IPS-18c (cell line): ENCODE measurements at regions not wholly inside any gene's neighbourhood (a gene's known extent, or its start where the extent isn't known, plus 50 kb on each side); places are given as distances from the start of the nearest gene placed in this dataset.

ENCODE experiments used
- H3K4me3 ChIP-seq: 2 replicates; pipeline ENCODE4 v1.7.0; 2013; ENCODE audit warnings: low read depth, mild to moderate bottlenecking, low read length, moderate library complexity; ENCODE audit not compliant: insufficient read depth
- H3K9me3 ChIP-seq: one replicate; pipeline ENCODE4 v1.6.1; 2013; ENCODE audit warnings: mild to moderate bottlenecking, low read length, moderate library complexity; ENCODE audit not compliant: control insufficient read depth, insufficient read depth

DNA sequence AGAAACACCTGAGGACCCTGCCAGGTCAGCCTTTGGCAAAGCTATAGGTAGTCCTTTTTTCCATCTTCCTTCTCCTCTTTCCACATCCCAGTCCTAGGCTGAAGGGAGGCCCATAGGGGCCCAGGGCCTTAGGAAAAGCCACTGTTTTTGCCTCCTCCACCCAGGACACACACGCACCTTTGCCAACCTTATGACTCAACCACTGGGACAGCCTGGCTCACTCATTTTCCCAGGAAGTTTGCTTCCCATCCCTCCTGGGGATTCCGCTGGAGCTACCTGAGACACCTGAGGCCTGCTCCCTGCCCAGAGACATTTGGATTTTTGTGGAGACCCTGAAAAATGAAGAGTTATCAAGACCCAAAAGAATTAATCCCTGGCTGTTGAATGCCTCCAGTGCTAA lies 273.4 kb upstream of the SIX2 start:
- Histone ChIP-seq H3K4me3 (no peak overlapping the region), H3K9me3 (no peaks in the 10 kb centered on the region)

DNA sequence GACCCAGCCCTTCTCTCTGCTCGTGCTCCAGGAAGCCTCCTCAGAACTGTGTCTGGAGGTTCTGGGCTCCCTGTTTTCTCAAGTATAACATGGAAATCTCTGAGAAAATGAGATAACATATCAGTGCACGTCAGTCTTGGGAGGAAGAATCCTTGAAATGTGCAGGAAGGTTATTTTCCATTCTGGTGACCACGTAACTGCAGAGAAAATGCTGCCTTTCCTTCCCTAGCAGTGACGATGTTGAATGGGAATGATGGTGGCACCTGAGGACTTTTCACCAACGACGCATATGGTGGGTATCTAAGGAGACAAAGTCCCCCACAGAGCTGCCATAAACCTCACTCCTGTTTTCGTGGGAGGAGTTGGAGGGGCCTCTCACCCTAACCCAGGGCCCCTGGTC lies 272.1 kb upstream of the SIX2 start:
- no peaks in the 10 kb centered on the region for H3K9me3 ChIP-seq

DNA sequence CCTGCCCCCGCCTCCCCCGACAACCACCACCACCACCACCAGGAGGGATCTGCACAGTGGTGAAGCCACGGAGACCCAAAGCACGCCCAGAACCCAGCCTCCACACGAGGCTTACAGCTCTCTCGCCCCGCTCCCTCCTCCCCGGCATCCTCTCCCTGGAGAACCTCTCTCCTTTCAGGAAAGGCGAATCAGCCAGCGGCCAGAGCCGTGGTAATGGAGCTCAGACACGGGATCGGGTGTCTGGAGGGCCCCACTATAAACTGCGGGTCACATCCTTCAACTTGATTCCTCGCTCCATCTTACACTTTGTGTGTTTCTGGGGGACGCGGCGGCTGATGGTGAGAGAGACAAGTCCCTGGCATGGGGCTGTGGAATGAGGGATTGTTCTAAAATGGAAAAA lies 271.5 kb upstream of the SIX2 start:
- no peak overlapping the region for H3K4me3 ChIP-seq
- no peaks in the 10 kb centered on the region for H3K9me3 ChIP-seq

More for the DNA sequence above, 272.1 kb upstream of the SIX2 start:
- no peak overlapping the region for H3K4me3 ChIP-seq

DNA sequence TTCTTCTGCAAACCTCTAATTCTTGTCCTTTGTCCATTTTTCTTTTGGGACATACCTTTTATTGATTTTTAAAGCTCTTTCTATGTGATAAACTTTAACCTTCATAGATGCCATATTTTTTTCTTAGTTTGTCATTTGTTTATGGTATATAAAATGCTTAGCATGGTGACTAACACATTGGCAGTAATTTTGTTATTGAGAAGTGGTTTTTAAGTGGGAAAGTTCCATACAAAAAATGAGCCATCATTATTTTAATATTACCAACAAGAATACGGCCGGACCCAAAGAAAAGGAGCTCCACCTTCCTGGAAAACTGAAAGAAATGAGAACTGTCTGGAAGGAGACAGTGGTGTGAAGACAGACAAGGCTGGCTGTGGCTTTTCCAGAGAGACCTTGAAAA lies 270.1 kb upstream of the SIX2 start:
- no peaks in the 10 kb centered on the region for H3K9me3 ChIP-seq
- H3K4me3 ChIP-seq = no peak overlapping the region

GRCh38 chr2:45278365-45279078 lies 269.3 kb upstream of the SIX2 start:
- Histone ChIP-seq H3K4me3 (no peak overlapping the region), H3K9me3 (no peaks in the 10 kb centered on the region)

DNA sequence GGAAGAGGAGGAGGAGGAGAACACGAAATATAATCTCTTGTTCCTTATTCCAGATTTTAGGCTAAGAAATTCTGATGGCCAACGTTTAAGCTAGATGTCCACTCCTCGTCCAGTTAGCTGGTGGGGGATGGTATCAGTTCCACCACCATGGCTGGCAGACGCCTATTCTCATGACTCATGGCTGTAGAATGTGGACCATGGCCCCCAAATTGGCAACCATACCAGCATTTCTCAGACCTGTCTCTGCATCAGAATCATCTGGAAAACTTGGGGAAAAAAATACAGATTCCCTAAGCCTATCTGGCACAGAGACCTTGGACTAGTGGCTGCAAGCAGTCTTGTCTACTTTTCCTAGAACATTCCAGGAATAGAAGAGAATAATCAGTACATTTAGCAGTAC lies 267.7 kb upstream of the SIX2 start:
- Histone ChIP-seq H3K9me3 (no peaks in the 10 kb centered on the region), H3K4me3 (no peak overlapping the region)

DNA sequence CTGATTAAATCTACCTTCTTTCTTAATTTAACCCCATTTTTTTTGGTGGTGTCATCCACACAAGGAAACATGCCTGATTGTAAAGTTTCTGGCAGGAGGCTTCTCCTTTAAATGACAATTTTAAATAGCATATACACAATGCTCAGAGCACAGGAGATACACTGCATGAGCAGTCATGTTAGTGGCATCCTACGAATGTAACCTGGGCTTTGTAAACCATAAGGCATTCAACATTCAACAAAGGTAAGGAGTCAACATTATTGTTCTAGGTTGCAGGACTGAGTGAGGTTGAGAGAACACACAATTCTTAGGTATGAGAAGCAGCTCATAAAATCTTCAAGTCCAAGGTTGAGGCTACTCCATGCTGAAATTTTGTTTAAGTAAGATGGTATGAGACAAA lies 266.6 kb upstream of the SIX2 start:
- no peaks in the 10 kb centered on the region for H3K9me3 ChIP-seq
- H3K4me3 ChIP-seq = no peak overlapping the region

DNA sequence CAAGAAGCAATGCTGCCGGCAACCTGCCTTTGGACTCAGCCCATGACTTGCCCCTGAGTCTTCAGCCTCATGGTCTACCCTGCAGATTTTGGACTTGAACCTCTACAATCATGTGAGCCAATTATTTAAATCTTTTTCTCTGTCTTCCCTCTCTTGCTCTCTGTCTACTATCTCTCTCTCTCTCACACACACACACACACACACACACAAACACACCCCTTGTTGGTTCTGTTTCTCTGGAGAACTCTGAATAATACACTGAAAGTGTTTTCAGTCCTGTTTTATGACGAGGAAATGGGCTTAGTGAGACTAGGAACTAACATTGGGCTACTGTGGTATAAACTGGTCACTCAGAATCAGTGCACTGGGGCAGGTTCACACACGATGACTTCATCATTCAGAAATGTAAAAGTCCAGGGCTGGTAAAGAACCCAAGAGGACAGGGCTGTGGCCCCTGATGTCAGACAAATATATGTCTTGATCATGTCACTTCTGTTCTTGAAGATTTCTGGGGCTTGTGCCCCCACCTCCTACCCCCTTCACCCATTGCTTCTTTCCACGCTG lies 266.1 kb upstream of the SIX2 start:
- H3K4me3 ChIP-seq = no peak overlapping the region
- H3K9me3 ChIP-seq = no peaks in the 10 kb centered on the region

DNA sequence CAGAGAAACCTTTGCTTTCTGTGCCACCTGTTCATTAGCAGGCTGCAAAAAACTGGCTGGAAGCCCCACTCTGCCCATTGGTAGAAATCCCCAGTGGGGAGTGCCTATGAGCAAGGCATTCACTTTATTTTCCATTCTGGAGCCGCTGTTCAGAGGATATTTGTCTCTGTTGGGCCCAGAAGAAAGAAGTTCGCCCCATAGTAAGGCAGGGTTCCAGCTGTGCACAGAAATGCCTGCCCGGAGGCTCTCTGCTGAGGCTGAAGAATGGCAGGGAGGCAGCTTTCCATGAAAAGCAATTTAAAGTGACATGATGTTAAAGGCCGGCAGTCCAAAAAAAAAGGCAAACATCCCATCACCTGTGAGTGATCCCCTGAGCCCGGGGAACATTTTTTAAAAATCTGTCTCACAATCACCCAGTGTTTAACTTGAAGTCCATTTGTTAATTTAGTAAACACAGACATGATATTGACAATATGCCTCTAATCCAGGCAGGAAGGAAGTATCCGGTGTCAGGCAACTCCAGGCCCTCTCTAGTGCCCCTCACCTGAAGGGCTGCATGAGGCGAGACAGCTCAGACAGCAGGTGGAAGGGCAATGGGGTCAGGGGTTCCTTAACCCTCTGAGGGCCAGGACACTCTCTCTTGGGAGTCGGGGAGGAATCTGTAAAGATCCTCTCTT lies 265.1 kb upstream of the SIX2 start:
- Histone ChIP-seq H3K4me3 (no peak overlapping the region), H3K9me3 (no peaks in the 10 kb centered on the region)

DNA sequence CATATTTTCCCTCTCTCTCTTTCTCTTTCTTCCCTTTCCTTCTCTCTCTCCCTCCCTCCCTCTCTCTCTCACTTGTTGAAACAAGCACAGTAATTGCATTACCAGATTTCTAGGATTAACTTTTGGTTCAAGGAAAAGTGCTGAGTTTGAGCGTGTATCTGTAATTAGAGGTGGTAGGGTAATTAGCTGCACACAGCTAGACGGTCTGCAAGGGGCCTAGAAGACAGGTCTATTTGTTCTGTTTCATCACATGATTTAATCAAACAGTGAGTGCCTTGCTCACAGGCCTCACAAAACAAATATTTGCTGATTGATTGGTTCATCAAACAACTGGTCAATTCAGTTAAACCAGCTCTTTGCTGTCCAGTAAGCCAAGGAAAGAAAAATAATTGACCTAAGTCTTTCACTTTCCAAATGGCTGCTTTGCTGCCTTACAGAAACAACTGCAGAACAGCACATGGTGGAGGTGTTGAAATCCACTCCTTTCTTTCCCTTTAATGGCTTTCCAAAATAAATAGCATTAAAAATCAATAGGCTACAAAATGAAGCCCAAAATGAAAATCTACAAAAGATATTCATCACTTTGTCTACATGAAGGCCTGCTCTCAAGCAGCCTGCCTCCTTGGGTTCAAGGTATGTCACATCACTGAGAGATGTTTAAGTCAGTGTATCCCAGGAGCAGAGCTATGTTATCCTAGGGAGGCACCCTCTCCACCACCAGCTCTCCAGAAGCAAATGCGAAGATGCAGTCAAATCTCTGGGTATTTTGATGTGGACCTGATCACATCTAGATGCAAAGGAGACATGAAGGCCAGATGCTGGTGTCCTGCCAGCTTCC lies 264.4 kb upstream of the SIX2 start:
- Histone ChIP-seq H3K9me3 (no peaks in the 10 kb centered on the region), H3K4me3 (no peak overlapping the region)

DNA sequence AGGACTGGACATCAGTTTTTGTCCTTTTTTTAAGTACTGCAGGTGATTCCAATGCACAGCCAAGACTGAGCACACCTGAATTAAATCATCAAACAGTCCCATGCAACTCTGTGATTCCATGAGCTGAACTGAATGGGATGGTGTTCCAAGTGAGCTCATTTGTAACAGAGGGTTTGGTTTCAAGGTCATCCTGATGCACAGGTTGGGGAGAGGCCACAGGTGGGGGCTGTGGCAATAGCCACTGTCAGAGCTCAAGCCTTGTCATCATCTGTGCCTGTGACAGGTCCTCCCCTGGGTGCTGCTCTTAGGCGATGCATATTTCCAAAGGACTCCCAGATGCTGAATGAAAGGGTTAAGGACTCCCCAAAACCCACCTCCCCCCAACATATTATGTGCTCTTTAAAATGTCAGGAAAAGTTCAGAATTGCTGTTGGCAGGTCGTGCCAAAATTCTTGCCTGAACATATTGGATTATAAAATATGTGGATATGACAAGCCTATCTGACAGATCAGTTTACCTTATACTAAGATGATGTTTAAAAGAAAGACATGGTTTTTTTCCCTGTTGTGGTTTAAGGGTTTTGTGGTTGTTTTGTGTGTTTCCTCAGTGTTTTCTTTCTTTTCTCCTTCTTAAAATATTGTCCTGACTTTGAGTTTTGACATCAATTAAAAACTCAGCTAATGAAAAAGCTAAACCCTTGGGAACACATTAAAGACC lies 263.5 kb upstream of the SIX2 start:
- Histone ChIP-seq H3K9me3 (no peaks in the 10 kb centered on the region), H3K4me3 (no peak overlapping the region)

- peaks cover 3% of the 10 kb centered on the region for H3K9me3 ChIP-seq
- H3K4me3 ChIP-seq = no peak overlapping the region
Measured at GRCh38 chr2:45269149-45269793, 260.0 kb upstream of the SIX2 start.

- peaks cover 3% of the 10 kb centered on the region for H3K9me3 ChIP-seq
Measured at GRCh38 chr2:45268631-45269030, 259.4 kb upstream of the SIX2 start.

GRCh38 chr2:45267062-45267792 lies 258.0 kb upstream of the SIX2 start:
- no peak overlapping the region; the same call in 1 of the 2 replicates for H3K4me3 ChIP-seq

More at GRCh38 chr2:45268631-45269030, 259.4 kb upstream of the SIX2 start:
- no peak overlapping the region; the same call in 1 of the 2 replicates for H3K4me3 ChIP-seq

DNA sequence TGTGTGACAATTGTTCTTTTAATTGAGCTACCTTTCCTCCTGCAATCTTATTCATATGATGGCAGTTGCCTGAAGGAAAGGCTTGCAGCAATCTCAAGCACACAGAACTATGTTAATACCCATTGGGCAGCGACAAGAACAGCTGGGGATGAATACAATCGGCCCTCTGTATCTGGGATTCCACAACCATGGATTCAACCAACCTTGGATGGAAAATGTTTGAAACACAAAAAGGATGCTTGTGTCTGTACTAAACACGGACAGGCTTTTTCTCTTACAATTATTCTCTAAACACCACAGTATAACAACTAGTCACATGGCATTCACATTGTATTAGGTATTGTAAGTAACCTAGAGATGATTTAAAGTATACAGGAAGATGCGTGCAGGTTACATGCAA lies 256.1 kb upstream of the SIX2 start:
- H3K9me3 ChIP-seq = peaks cover 6% of the 10 kb centered on the region
- no peak overlapping the region for H3K4me3 ChIP-seq

More at GRCh38 chr2:45267062-45267792, 258.0 kb upstream of the SIX2 start:
- peaks cover 3% of the 10 kb centered on the region for H3K9me3 ChIP-seq
